Breast epithelium (tissue), 3 donors: ENCODE measurements at regions not wholly inside any gene's neighbourhood (a gene's known extent, or its start where the extent isn't known, plus 50 kb on each side); places are given as distances from the start of the nearest gene placed in this dataset.

ENCODE experiments used
- CTCF ChIP-seq, 3 donors: fragments of 450-650 bp; IDR thresholded peaks; one replicate each; pipeline ENCODE4 v1.5.1; 2016 to 2017; ENCODE audit warnings: antibody characterized with exemption in 3 of 3, mild to moderate bottlenecking in 3 of 3, moderate library complexity in 3 of 3
- POLR2A ChIP-seq: fragments of 450-650 bp; IDR thresholded peaks from one replicate; pipeline ENCODE4 v1.6.1; 2016; ENCODE audit warnings: antibody characterized with exemption, mild to moderate bottlenecking, moderate library complexity

GRCh38 chr14:48936362-48936761 lies 649.8 kb downstream of the RPS29 start:
- no peak for TF ChIP-seq CTCF (IDR thresholded peaks at IDR 0.05)
- TF ChIP-seq POLR2A: no peak
